ENCODE measurements at regions not wholly inside any gene's neighbourhood (a gene's known extent, or its start where the extent isn't known, plus 50 kb on each side); places are given as distances from the start of the nearest gene placed in this dataset.

GRCh38 chr3:80234706-80235105, 466.9 kb upstream of the ROBO1 start:
- no peak for TF ChIP-seq HES2 (IDR thresholded peaks at IDR 0.05)
- TF ChIP-seq CTCF (IDR thresholded peaks at IDR 0.05) = no peak
- no peak for TF ChIP-seq CBX8 (IDR thresholded peaks at IDR 0.05)
- TF ChIP-seq POLR2A (IDR thresholded peaks at IDR 0.05; ENCODE audit: low read length) = no peak
- no peak for TF ChIP-seq PBX3 (IDR thresholded peaks at IDR 0.05)
- no peak for TF ChIP-seq JUN (IDR thresholded peaks at IDR 0.05)
- TF ChIP-seq ELK1 (IDR thresholded peaks at IDR 0.05; ENCODE audit: low read depth, low read length) = no peak
- no peak for TF ChIP-seq ZFP36 (IDR thresholded peaks at IDR 0.05; ENCODE audit: borderline replicate concordance, partially characterized antibody)

All from A549 (cell line).